ENCODE measurements at regions not wholly inside any gene's neighbourhood (a gene's known extent, or its start where the extent isn't known, plus 50 kb on each side); places are given as distances from the start of the nearest gene placed in this dataset.

DNA sequence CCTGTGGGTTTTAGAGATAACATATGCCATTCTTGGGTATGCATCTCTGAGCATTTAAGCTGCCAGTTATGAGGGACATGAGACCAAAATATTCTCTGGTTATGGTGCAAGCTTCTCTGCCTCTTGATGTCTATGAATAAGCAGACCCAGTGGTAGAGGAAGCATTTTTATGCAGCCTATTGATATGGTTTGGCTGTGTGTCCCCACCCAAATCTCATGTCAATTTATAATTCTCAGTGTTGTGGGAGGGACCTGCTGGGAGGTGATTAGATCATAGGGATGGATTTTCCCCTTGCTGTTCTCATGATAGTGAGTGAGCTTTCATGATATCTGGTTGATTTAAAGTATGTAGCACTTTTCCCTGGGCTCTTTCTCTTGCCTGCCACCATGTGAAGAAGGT lies 187.2 kb downstream of the ARHGAP12 start:
- Mint-ChIP-seq H3K36me3 (ENCODE audit: low read depth) (no peaks in the 10 kb centered on the region), H3K9me3 (ENCODE audit: low read depth) (peaks cover 4% of the 10 kb centered on the region), H3K4me3 (ENCODE audit: unreplicated experiment) (no peak overlapping the region), H3K27ac (ENCODE audit: unreplicated experiment) (no peak overlapping the region), H3K4me1 (ENCODE audit: low read depth) (peaks cover 32% of the 10 kb centered on the region), H3K27me3 (ENCODE audit: low read depth) (no peaks in the 10 kb centered on the region)
- DNase-seq (ENCODE audit: low spot score) = no peak
- TF ChIP-seq, protein P1, sequence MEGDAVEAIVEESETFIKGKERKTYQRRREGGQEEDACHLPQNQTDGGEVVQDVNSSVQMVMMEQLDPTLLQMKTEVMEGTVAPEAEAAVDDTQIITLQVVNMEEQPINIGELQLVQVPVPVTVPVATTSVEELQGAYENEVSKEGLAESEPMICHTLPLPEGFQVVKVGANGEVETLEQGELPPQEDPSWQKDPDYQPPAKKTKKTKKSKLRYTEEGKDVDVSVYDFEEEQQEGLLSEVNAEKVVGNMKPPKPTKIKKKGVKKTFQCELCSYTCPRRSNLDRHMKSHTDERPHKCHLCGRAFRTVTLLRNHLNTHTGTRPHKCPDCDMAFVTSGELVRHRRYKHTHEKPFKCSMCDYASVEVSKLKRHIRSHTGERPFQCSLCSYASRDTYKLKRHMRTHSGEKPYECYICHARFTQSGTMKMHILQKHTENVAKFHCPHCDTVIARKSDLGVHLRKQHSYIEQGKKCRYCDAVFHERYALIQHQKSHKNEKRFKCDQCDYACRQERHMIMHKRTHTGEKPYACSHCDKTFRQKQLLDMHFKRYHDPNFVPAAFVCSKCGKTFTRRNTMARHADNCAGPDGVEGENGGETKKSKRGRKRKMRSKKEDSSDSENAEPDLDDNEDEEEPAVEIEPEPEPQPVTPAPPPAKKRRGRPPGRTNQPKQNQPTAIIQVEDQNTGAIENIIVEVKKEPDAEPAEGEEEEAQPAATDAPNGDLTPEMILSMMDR (IDR thresholded peaks at IDR 0.05) = no peak

DNA sequence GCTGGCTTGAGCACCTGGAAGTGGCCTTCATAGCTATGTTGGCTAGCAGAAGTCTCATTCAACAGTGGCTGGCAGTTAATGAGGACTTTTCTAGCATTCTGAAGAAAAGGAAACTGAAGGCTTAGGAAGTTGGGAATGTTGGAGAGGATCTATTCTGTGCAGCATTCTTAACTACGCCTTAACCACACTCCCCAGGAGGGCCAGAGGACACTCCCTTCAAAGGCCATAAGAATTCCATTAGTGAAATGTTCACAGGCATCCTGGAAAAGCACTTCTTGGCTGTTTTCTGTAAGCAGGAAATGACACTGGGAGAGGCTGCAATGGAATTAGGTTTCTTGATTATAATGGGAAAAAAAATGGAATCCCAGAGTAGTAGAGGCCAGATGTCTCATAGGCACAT lies 188.9 kb downstream of the ARHGAP12 start:
- Mint-ChIP-seq H3K4me3 (ENCODE audit: unreplicated experiment) (no peak overlapping the region), H3K4me1 (ENCODE audit: low read depth) (peaks cover 24% of the 10 kb centered on the region), H3K27ac (ENCODE audit: unreplicated experiment) (peak overlapping the region; percentile 34), H3K27me3 (ENCODE audit: low read depth) (no peaks in the 10 kb centered on the region), H3K9me3 (ENCODE audit: low read depth) (peaks cover 7% of the 10 kb centered on the region), H3K36me3 (ENCODE audit: low read depth) (no peaks in the 10 kb centered on the region)
- DNase-seq (ENCODE audit: low spot score) = no peak
- TF ChIP-seq, protein P1 (IDR thresholded peaks at IDR 0.05) = no peak

DNA sequence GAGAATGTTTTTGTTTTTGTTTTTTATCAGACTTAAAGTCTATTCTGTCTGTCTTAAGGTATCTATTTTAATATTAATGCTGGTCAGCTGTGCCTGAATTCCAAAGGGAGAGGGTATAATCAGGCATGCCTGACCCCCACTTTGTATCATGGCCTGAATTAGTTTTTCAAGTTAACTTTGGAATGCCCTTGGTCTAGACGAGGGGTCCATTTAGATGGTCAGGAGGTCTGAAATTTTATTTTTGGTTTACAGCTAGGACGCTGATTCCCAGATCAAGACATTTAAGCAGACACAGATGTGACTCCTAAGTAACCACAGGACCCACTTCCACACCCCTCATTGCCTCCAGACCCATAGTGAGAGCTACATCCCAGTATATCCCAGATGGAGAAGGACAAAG lies 189.5 kb downstream of the ARHGAP12 start:
- Mint-ChIP-seq H3K27ac (ENCODE audit: unreplicated experiment) (peak overlapping the region; percentile 34), H3K27me3 (ENCODE audit: low read depth) (no peaks in the 10 kb centered on the region), H3K4me3 (ENCODE audit: unreplicated experiment) (no peak overlapping the region), H3K9me3 (ENCODE audit: low read depth) (peaks cover 7% of the 10 kb centered on the region), H3K36me3 (ENCODE audit: low read depth) (no peaks in the 10 kb centered on the region), H3K4me1 (ENCODE audit: low read depth) (peaks cover 24% of the 10 kb centered on the region)
- TF ChIP-seq, protein P1 (IDR thresholded peaks at IDR 0.05) = no peak
- no peak for DNase-seq (ENCODE audit: low spot score)

DNA sequence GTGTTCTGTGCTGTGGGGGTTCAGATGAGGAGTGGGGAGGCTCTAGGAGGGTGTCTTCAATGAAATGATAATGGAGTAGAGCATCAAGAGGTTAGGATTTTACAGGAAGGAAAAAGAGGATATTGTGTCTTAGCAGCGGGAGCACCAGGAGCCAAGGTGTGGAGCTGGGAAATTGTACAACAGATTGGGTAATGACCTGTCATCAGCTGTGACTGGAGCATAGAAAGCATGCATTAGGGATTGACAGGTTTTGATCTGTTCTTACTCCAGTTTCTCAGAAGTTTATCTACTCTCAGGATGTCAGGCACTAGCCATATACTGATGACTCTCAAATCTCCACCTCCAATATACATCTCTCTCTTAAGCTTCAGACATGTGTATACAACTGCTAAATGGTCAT lies 196.9 kb downstream of the ARHGAP12 start:
- Mint-ChIP-seq H3K27ac (ENCODE audit: unreplicated experiment) (no peak overlapping the region), H3K27me3 (ENCODE audit: low read depth) (no peaks in the 10 kb centered on the region), H3K9me3 (ENCODE audit: low read depth) (peaks cover 9% of the 10 kb centered on the region), H3K36me3 (ENCODE audit: low read depth) (no peaks in the 10 kb centered on the region), H3K4me1 (ENCODE audit: low read depth) (no peaks in the 10 kb centered on the region), H3K4me3 (ENCODE audit: unreplicated experiment) (no peak overlapping the region)
- DNase-seq (ENCODE audit: low spot score) = no peak
- TF ChIP-seq, protein P1 (IDR thresholded peaks at IDR 0.05) = no peak

DNA sequence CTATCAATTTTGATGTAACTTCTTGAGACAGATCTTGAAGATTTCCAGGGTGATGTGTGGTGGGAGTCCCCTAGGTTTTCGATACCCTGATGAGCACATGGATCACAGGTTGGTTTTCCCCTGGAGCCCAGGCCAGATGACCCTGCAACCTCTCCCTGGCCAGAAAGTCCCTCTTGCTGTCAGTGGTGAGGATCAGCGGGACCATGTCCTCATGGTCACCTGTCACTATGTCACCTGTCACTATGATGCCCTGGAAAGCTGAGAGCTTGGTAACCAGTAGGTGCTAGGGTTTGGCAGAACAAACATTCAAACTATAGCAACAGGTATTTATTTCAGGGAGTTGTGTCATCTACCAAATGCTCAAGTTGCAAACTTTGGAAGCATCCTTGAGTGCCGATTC lies 197.9 kb downstream of the ARHGAP12 start:
- Mint-ChIP-seq H3K36me3 (ENCODE audit: low read depth) (no peaks in the 10 kb centered on the region), H3K27ac (ENCODE audit: unreplicated experiment) (no peak overlapping the region), H3K9me3 (ENCODE audit: low read depth) (peaks cover 9% of the 10 kb centered on the region), H3K4me3 (ENCODE audit: unreplicated experiment) (no peak overlapping the region), H3K27me3 (ENCODE audit: low read depth) (no peaks in the 10 kb centered on the region), H3K4me1 (ENCODE audit: low read depth) (no peaks in the 10 kb centered on the region)
- TF ChIP-seq, protein P1 (IDR thresholded peaks at IDR 0.05) = no peak
- no peak for DNase-seq (ENCODE audit: low spot score)
